C4-2B (cell line): ENCODE measurements at regions not wholly inside any gene's neighbourhood (a gene's known extent, or its start where the extent isn't known, plus 50 kb on each side); places are given as distances from the start of the nearest gene placed in this dataset.
"Not testable (repeated sequence)": the region's sequence is repeated elsewhere in the genome, so short reads cannot be mapped to it uniquely, and the experiment has no call there.

Experiments used
- ZFX ChIP-seq: fragments of 450-650 bp; IDR thresholded peaks from 2 replicates; pipeline ENCODE4 v1.6.1; 2017
- TF ChIP-seq, protein P1 (sequence below): fragments of 450-650 bp; conservative IDR thresholded peaks from 2 replicates; pipeline ENCODE4 v1.5.1; 2017; ENCODE audit warnings: mild to moderate bottlenecking

DNA sequence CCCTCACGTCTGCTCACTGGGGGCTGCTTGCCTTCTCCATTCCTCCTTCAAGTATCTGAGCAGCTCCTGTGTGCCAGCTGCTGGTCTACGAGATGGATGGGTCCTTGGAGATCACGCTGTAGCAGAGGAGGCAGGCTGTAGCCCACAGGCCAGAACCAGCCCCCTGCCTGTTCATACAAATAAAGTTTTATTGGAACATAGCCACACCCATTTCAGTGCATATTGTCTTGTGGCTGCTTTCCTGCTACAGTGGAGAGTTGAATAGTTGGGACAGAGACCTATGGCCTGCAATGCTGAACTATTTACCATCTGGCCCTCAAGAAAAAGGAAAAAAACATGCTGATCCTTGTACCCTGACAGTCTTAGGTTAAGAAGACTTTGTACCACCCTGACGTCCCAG lies 136.8 kb upstream of the HMX1 start:
- TF ChIP-seq, protein P1, sequence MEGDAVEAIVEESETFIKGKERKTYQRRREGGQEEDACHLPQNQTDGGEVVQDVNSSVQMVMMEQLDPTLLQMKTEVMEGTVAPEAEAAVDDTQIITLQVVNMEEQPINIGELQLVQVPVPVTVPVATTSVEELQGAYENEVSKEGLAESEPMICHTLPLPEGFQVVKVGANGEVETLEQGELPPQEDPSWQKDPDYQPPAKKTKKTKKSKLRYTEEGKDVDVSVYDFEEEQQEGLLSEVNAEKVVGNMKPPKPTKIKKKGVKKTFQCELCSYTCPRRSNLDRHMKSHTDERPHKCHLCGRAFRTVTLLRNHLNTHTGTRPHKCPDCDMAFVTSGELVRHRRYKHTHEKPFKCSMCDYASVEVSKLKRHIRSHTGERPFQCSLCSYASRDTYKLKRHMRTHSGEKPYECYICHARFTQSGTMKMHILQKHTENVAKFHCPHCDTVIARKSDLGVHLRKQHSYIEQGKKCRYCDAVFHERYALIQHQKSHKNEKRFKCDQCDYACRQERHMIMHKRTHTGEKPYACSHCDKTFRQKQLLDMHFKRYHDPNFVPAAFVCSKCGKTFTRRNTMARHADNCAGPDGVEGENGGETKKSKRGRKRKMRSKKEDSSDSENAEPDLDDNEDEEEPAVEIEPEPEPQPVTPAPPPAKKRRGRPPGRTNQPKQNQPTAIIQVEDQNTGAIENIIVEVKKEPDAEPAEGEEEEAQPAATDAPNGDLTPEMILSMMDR = not testable (repeated sequence)
- not testable (repeated sequence) for TF ChIP-seq ZFX
